SK-N-SH treated with all-trans-retinoic acid at 6 μM for 48 hours (cell line): ENCODE measurements at regions not wholly inside any gene's neighbourhood (a gene's known extent, or its start where the extent isn't known, plus 50 kb on each side); places are given as distances from the start of the nearest gene placed in this dataset.

ENCODE experiments used
- ATAC-seq: fragments of 200-7000 bp; cut with Tn5 transposase; 3 replicates; pipeline ENCODE4 v1.9.1; 2020; ENCODE audit warnings: mild to moderate bottlenecking, moderate library complexity
- CSDC2 ChIP-seq: fragments of 250-450 bp; sonication (Bioruptor Pico); IDR thresholded peaks from 2 replicates; pipeline ENCODE4 v1.5.0; 2020; ENCODE audit warnings: mild to moderate bottlenecking, moderate library complexity
- CSRNP3 ChIP-seq: fragments of 250-450 bp; sonication (Bioruptor Pico); IDR thresholded peaks from 2 replicates; pipeline ENCODE4 v1.5.1; 2021; ENCODE audit warnings: mild to moderate bottlenecking, moderate library complexity
- ESRRG ChIP-seq: fragments of 250-450 bp; sonication (Bioruptor Pico); IDR thresholded peaks from 2 replicates; pipeline ENCODE4 v1.6.1; 2021; ENCODE audit warnings: mild to moderate bottlenecking
- GLIS3 ChIP-seq: fragments of 250-450 bp; sonication (Bioruptor Pico); IDR thresholded peaks from 2 replicates; pipeline ENCODE4 v1.5.0; 2020; ENCODE audit warnings: mild to moderate bottlenecking, moderate library complexity
- ISL1 ChIP-seq: fragments of 250-450 bp; sonication (Bioruptor Pico); IDR thresholded peaks from 2 replicates; pipeline ENCODE4 v2.1.2; 2022; ENCODE audit warnings: mild to moderate bottlenecking, moderate library complexity
- PATZ1 ChIP-seq: fragments of 250-450 bp; sonication (Bioruptor Pico); IDR thresholded peaks from 2 replicates; pipeline ENCODE4 v1.8.0; 2020; ENCODE audit warnings: mild to moderate bottlenecking, moderate library complexity, borderline replicate concordance
- POU6F1 ChIP-seq: fragments of 250-450 bp; sonication (Bioruptor Pico); IDR thresholded peaks from 2 replicates; pipeline ENCODE4 v1.8.0; 2021; ENCODE audit warnings: low read depth, mild to moderate bottlenecking, moderate library complexity, borderline replicate concordance
- PPARA ChIP-seq: fragments of 250-450 bp; sonication (Bioruptor Pico); IDR thresholded peaks from 2 replicates; pipeline ENCODE4 v1.5.0; 2020; ENCODE audit warnings: mild to moderate bottlenecking, borderline replicate concordance
- RARB ChIP-seq: fragments of 250-450 bp; sonication (Bioruptor Pico); IDR thresholded peaks from 2 replicates; pipeline ENCODE4 v1.8.0; 2021; ENCODE audit warnings: mild to moderate bottlenecking, moderate library complexity
- SNAI2 ChIP-seq: fragments of 250-450 bp; sonication (Bioruptor Pico); IDR thresholded peaks from 2 replicates; pipeline ENCODE4 v1.5.0; 2020; ENCODE audit warnings: mild to moderate bottlenecking, moderate library complexity
- TCF4 ChIP-seq: fragments of 250-450 bp; sonication (Bioruptor Pico); IDR thresholded peaks from 2 replicates; pipeline ENCODE4 v1.8.0; 2021; ENCODE audit warnings: mild to moderate bottlenecking, moderate library complexity, borderline replicate concordance
- TOX ChIP-seq: fragments of 250-450 bp; sonication (Bioruptor Pico); IDR thresholded peaks from 2 replicates; pipeline ENCODE4 v1.8.0; 2021; ENCODE audit warnings: mild to moderate bottlenecking, moderate library complexity, borderline replicate concordance
- TSHZ2 ChIP-seq: fragments of 250-450 bp; sonication (Bioruptor Pico); IDR thresholded peaks from 2 replicates; pipeline ENCODE4 v1.5.0; 2020; ENCODE audit warnings: mild to moderate bottlenecking, moderate library complexity
- ZC3H10 ChIP-seq: fragments of 250-450 bp; sonication (Bioruptor Pico); IDR thresholded peaks from 2 replicates; pipeline ENCODE4 v1.5.1; 2021; ENCODE audit warnings: mild to moderate bottlenecking, moderate library complexity
- ZFP30 ChIP-seq: fragments of 450-650 bp; formaldehyde crosslinking; IDR thresholded peaks from 2 replicates; pipeline ENCODE4 v1.5.0; 2022; ENCODE audit warnings: mild to moderate bottlenecking, moderate library complexity
- ZNF565 ChIP-seq: fragments of 450-650 bp; formaldehyde crosslinking; conservative IDR thresholded peaks from 2 replicates; pipeline ENCODE4 v1.5.0; 2020; ENCODE audit warnings: low read depth, mild to moderate bottlenecking, moderate library complexity
- ZNF70 ChIP-seq: fragments of 450-650 bp; formaldehyde crosslinking; IDR thresholded peaks from 2 replicates; pipeline ENCODE4 v1.5.0; 2020; ENCODE audit warnings: mild to moderate bottlenecking, moderate library complexity
- ZNF8 ChIP-seq: fragments of 450-650 bp; formaldehyde crosslinking; IDR thresholded peaks from 2 replicates; pipeline ENCODE4 v1.5.0; 2020; ENCODE audit warnings: mild to moderate bottlenecking, moderate library complexity

- TF ChIP-seq PATZ1: no peak
- TF ChIP-seq ZFP30 (CRISPR knock-in tag): no peak
- no peak for TF ChIP-seq ESRRG (CRISPR knock-in tag)
- TF ChIP-seq RARB: no peak
- TF ChIP-seq ZNF70: no peak
- no peak for TF ChIP-seq TCF4 (CRISPR knock-in tag)
- TF ChIP-seq ZNF565 (CRISPR knock-in tag): no peak
- TF ChIP-seq CSDC2 (CRISPR knock-in tag): no peak
- TF ChIP-seq ZNF8: no peak
- TF ChIP-seq TOX (CRISPR knock-in tag): no peak
- no peak for TF ChIP-seq ISL1 (CRISPR knock-in tag)
- TF ChIP-seq TSHZ2 (CRISPR knock-in tag): no peak
- no peak for TF ChIP-seq GLIS3
- TF ChIP-seq PPARA (CRISPR knock-in tag): no peak
- no peak for TF ChIP-seq ZC3H10
- ATAC-seq: no peak
Measured at GRCh38 chr21:20627594-20627993, 370.6 kb upstream of the NCAM2 start.

GRCh38 chr21:20631633-20632032 lies 366.6 kb upstream of the NCAM2 start:
- TF ChIP-seq TSHZ2 (CRISPR knock-in tag) (no peak), ISL1 (CRISPR knock-in tag) (no peak), TCF4 (CRISPR knock-in tag) (no peak), CSDC2 (CRISPR knock-in tag) (no peak), POU6F1 (CRISPR knock-in tag) (no peak), ZNF565 (CRISPR knock-in tag) (no peak), ZNF70 (no peak)
- no peak for ATAC-seq

- no peak for ATAC-seq
- TF ChIP-seq RARB (no peak), SNAI2 (CRISPR knock-in tag) (no peak), ESRRG (CRISPR knock-in tag) (no peak), CSDC2 (CRISPR knock-in tag) (no peak), ZC3H10 (no peak), ISL1 (CRISPR knock-in tag) (no peak), PPARA (CRISPR knock-in tag) (no peak), POU6F1 (CRISPR knock-in tag) (no peak), ZFP30 (CRISPR knock-in tag) (no peak), ZNF8 (no peak), CSRNP3 (CRISPR knock-in tag) (no peak), TCF4 (CRISPR knock-in tag) (no peak)
Measured at GRCh38 chr21:20639026-20639425, 359.2 kb upstream of the NCAM2 start.
